ENCODE measurements at regions not wholly inside any gene's neighbourhood (a gene's known extent, or its start where the extent isn't known, plus 50 kb on each side); places are given as distances from the start of the nearest gene placed in this dataset.

DNA sequence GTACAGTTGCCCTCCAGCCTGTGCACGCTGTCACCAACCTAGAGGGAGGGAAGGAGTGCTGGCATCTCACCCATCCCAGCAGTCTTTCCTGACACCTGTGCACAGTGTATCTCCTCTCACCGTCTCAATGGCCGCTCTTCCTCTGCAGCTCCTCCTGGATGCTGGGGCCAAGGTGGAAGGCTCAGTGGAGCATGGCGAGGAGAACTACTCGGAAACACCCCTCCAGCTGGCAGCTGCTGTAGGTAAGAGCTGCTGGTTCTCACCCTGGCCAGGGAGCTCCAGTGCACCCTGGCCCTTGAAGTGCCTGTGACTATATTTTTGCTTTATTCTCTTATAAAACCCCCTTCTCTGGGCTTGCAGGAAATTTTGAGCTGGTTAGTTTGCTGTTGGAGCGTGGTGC lies 68.7 kb upstream of the PWP1 start (continued):
- TF ChIP-seq, protein P1, sequence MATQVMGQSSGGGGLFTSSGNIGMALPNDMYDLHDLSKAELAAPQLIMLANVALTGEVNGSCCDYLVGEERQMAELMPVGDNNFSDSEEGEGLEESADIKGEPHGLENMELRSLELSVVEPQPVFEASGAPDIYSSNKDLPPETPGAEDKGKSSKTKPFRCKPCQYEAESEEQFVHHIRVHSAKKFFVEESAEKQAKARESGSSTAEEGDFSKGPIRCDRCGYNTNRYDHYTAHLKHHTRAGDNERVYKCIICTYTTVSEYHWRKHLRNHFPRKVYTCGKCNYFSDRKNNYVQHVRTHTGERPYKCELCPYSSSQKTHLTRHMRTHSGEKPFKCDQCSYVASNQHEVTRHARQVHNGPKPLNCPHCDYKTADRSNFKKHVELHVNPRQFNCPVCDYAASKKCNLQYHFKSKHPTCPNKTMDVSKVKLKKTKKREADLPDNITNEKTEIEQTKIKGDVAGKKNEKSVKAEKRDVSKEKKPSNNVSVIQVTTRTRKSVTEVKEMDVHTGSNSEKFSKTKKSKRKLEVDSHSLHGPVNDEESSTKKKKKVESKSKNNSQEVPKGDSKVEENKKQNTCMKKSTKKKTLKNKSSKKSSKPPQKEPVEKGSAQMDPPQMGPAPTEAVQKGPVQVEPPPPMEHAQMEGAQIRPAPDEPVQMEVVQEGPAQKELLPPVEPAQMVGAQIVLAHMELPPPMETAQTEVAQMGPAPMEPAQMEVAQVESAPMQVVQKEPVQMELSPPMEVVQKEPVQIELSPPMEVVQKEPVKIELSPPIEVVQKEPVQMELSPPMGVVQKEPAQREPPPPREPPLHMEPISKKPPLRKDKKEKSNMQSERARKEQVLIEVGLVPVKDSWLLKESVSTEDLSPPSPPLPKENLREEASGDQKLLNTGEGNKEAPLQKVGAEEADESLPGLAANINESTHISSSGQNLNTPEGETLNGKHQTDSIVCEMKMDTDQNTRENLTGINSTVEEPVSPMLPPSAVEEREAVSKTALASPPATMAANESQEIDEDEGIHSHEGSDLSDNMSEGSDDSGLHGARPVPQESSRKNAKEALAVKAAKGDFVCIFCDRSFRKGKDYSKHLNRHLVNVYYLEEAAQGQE (IDR thresholded peaks at IDR 0.05; ENCODE audit: unreplicated experiment): no peak

DNA sequence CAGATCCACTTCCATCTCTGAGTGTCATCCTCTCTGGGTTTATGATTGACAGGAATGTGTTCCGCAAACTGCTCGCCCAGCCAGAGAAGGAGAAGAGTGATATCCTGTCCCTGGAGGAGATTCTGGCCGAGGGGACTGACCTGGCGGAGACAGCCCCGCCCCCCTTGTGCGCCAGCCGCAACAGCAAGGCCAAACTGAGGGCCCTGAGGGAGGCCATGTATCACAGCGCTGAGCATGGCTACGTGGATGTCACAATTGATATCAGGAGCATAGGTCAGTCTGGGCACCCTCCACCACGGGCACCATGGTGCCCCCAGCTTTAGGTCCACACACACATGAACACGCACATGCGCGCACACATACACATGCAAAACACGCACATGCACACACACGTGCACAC lies 67.5 kb upstream of the PWP1 start:
- no peaks in the 10 kb centered on the region for H3K36me3 ChIP-seq (ENCODE audit: insufficient read depth)
- no peak for TF ChIP-seq ZNF331 (CRISPR knock-in tag; IDR thresholded peaks at IDR 0.05; ENCODE audit: low read depth)
- TF ChIP-seq NANOG (IDR thresholded peaks at IDR 0.05; ENCODE audit: borderline replicate concordance): no peak
- TF ChIP-seq EZH2phosphoT487 (IDR thresholded peaks at IDR 0.05; ENCODE audit: unreplicated experiment): no peak
- TF ChIP-seq, protein P2, sequence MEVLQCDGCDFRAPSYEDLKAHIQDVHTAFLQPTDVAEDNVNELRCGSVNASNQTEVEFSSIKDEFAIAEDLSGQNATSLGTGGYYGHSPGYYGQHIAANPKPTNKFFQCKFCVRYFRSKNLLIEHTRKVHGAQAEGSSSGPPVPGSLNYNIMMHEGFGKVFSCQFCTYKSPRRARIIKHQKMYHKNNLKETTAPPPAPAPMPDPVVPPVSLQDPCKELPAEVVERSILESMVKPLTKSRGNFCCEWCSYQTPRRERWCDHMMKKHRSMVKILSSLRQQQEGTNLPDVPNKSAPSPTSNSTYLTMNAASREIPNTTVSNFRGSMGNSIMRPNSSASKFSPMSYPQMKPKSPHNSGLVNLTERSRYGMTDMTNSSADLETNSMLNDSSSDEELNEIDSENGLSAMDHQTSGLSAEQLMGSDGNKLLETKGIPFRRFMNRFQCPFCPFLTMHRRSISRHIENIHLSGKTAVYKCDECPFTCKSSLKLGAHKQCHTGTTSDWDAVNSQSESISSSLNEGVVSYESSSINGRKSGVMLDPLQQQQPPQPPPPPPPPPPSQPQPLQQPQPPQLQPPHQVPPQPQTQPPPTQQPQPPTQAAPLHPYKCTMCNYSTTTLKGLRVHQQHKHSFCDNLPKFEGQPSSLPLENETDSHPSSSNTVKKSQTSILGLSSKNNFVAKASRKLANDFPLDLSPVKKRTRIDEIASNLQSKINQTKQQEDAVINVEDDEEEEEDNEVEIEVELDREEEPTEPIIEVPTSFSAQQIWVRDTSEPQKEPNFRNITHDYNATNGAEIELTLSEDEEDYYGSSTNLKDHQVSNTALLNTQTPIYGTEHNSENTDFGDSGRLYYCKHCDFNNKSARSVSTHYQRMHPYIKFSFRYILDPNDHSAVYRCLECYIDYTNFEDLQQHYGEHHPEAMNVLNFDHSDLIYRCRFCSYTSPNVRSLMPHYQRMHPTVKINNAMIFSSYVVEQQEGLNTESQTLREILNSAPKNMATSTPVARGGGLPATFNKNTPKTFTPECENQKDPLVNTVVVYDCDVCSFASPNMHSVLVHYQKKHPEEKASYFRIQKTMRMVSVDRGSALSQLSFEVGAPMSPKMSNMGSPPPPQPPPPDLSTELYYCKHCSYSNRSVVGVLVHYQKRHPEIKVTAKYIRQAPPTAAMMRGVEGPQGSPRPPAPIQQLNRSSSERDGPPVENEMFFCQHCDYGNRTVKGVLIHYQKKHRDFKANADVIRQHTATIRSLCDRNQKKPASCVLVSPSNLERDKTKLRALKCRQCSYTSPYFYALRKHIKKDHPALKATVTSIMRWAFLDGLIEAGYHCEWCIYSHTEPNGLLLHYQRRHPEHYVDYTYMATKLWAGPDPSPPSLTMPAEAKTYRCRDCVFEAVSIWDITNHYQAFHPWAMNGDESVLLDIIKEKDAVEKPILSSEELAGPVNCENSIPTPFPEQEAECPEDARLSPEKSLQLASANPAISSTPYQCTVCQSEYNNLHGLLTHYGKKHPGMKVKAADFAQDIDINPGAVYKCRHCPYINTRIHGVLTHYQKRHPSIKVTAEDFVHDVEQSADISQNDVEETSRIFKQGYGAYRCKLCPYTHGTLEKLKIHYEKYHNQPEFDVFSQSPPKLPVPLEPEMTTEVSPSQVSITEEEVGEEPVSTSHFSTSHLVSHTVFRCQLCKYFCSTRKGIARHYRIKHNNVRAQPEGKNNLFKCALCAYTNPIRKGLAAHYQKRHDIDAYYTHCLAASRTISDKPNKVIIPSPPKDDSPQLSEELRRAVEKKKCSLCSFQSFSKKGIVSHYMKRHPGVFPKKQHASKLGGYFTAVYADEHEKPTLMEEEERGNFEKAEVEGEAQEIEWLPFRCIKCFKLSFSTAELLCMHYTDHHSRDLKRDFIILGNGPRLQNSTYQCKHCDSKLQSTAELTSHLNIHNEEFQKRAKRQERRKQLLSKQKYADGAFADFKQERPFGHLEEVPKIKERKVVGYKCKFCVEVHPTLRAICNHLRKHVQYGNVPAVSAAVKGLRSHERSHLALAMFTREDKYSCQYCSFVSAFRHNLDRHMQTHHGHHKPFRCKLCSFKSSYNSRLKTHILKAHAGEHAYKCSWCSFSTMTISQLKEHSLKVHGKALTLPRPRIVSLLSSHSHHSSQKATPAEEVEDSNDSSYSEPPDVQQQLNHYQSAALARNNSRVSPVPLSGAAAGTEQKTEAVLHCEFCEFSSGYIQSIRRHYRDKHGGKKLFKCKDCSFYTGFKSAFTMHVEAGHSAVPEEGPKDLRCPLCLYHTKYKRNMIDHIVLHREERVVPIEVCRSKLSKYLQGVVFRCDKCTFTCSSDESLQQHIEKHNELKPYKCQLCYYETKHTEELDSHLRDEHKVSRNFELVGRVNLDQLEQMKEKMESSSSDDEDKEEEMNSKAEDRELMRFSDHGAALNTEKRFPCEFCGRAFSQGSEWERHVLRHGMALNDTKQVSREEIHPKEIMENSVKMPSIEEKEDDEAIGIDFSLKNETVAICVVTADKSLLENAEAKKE (CRISPR knock-in tag; IDR thresholded peaks at IDR 0.05): no peak
- TF ChIP-seq ZNF114 (CRISPR knock-in tag; IDR thresholded peaks at IDR 0.05): no peak
- no peak for TF ChIP-seq JUNB (IDR thresholded peaks at IDR 0.05; ENCODE audit: unreplicated experiment)
- TF ChIP-seq EZH2 (IDR thresholded peaks at IDR 0.05; ENCODE audit: low read depth, unreplicated experiment): no peak
- TF ChIP-seq, protein P3, sequence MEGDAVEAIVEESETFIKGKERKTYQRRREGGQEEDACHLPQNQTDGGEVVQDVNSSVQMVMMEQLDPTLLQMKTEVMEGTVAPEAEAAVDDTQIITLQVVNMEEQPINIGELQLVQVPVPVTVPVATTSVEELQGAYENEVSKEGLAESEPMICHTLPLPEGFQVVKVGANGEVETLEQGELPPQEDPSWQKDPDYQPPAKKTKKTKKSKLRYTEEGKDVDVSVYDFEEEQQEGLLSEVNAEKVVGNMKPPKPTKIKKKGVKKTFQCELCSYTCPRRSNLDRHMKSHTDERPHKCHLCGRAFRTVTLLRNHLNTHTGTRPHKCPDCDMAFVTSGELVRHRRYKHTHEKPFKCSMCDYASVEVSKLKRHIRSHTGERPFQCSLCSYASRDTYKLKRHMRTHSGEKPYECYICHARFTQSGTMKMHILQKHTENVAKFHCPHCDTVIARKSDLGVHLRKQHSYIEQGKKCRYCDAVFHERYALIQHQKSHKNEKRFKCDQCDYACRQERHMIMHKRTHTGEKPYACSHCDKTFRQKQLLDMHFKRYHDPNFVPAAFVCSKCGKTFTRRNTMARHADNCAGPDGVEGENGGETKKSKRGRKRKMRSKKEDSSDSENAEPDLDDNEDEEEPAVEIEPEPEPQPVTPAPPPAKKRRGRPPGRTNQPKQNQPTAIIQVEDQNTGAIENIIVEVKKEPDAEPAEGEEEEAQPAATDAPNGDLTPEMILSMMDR (conservative IDR thresholded peaks at IDR 0.05; ENCODE audit: low read depth in 2 of 2): no peak
- TF ChIP-seq, protein P4, sequence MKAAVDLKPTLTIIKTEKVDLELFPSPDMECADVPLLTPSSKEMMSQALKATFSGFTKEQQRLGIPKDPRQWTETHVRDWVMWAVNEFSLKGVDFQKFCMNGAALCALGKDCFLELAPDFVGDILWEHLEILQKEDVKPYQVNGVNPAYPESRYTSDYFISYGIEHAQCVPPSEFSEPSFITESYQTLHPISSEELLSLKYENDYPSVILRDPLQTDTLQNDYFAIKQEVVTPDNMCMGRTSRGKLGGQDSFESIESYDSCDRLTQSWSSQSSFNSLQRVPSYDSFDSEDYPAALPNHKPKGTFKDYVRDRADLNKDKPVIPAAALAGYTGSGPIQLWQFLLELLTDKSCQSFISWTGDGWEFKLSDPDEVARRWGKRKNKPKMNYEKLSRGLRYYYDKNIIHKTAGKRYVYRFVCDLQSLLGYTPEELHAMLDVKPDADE (IDR thresholded peaks at IDR 0.05): no peak
- no peak for TF ChIP-seq STAT1 (IDR thresholded peaks at IDR 0.05; ENCODE audit: unreplicated experiment)
- TF ChIP-seq CREB1 (CRISPR knock-in tag; IDR thresholded peaks at IDR 0.05; ENCODE audit: low read depth): no peak

More for the DNA sequence above, 67.5 kb upstream of the PWP1 start:
- H3K27ac ChIP-seq (ENCODE audit: low read depth): no peak overlapping the region
- H2AFZ ChIP-seq: no peak overlapping the region
- H3K4me1 ChIP-seq (ENCODE audit: insufficient read depth): no peaks in the 10 kb centered on the region
- H3F3A ChIP-seq (replicated peaks; ENCODE audit: low read depth): no peaks in the 10 kb centered on the region
- H3K4me2 ChIP-seq: no peak overlapping the region
- no peak overlapping the region for H3K4me3 ChIP-seq
- no peaks in the 10 kb centered on the region for H3K9me2 ChIP-seq (ENCODE audit: insufficient read depth)
- ATAC-seq (no peak), DNase-seq (ENCODE audit: low spot score) (no peak)
- peaks cover 6% of the 10 kb centered on the region for H3K27me3 Mint-ChIP-seq (ENCODE audit: insufficient read depth, low read depth, poor library complexity)
- H3K4me3 Mint-ChIP-seq: no peak overlapping the region
- no peaks in the 10 kb centered on the region for H4K20me1 ChIP-seq (replicated peaks; ENCODE audit: insufficient read depth)
- H3K79me2 ChIP-seq (replicated peaks; ENCODE audit: insufficient read depth): no peaks in the 10 kb centered on the region
- peaks cover 6% of the 10 kb centered on the region; the same call in 2 of the 3 replicates for H3K36me3 Mint-ChIP-seq (ENCODE audit: low read depth)
- H3K9me3 Mint-ChIP-seq: no peaks in the 10 kb centered on the region
- H3K4me1 Mint-ChIP-seq: peaks cover 4% of the 10 kb centered on the region; the same call in 1 of the 3 replicates
- H3K27me3 ChIP-seq (ENCODE audit: insufficient read depth): no peaks in the 10 kb centered on the region
- no peak overlapping the region for H3K27ac Mint-ChIP-seq

Data from GM23338 (cell line).